ENCODE measurements at regions not wholly inside any gene's neighbourhood (a gene's known extent, or its start where the extent isn't known, plus 50 kb on each side); places are given as distances from the start of the nearest gene placed in this dataset.

DNA sequence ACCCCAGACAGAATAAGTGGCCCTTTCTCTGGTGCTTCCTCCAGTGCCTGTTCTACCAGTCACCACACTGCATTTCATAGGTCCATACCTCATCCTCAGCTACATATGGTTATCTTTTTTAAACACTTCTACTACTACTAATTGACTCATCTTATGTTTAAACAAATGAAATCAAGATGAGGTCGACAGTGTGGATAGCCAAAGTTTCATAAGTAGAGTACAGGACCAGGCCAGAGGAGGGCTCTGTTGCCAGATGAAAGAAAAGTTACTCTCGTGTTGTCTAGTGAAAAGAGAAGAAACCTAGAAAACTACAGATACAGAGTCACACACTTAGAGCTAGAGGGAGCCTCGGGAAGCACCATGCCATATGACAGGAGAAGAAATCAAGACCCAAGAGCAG is 296.1 kb downstream of the VPS13C start:
- Histone ChIP-seq H3K27ac (ENCODE audit: low read depth, low read length) (no peak overlapping the region), H3K36me3 (ENCODE audit: control insufficient read depth in 3 of 3, insufficient read depth in 3 of 3, low read length in 3 of 3) (no peaks in the 10 kb centered on the region), H3K9ac (ENCODE audit: low read depth in 1 of 3, low read length in 3 of 3) (no peak overlapping the region), H3K4me1 (ENCODE audit: control insufficient read depth in 3 of 3, insufficient read depth in 3 of 3, low read length in 3 of 3) (peaks cover 2 to 17% (median 7%) of the 10 kb centered on the region in 3 donors), H3K27me3 (ENCODE audit: control insufficient read depth in 3 of 3, insufficient read depth in 3 of 3, low read length in 3 of 3) (no peaks in the 10 kb centered on the region), H3K4me3 (ENCODE audit: low read length in 3 of 3) (no peak overlapping the region), H3K9me3 (ENCODE audit: control insufficient read depth in 3 of 3, low read length in 3 of 3) (no peaks in the 10 kb centered on the region)

DNA sequence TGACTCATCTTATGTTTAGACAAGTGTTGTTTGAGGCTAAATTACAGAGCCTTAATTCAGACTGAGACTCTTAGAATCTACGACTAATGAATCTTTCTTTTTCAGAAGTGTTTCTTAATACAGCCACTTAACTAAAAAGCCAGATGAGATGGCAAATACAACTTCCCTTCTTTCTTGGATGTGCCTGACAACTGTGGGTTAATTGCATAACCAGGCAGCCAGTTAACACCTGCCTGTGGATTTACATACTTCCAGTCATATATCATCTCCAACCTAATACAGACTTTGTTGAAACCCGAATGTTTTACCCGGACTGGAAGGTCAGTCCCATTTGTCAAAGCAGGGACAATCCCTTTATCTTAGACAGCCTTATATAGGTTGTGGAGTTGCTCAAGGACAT is 297.6 kb downstream of the VPS13C start:
- Histone ChIP-seq H3K27ac (ENCODE audit: low read depth, low read length) (no peak overlapping the region), H3K9me3 (ENCODE audit: control insufficient read depth in 3 of 3, low read length in 3 of 3) (no peaks in the 10 kb centered on the region), H3K4me1 (ENCODE audit: control insufficient read depth in 3 of 3, insufficient read depth in 3 of 3, low read length in 3 of 3) (peaks cover 2 to 13% (median 4%) of the 10 kb centered on the region in 3 donors), H3K9ac (ENCODE audit: low read depth in 1 of 3, low read length in 3 of 3) (no peak overlapping the region), H3K27me3 (ENCODE audit: control insufficient read depth in 3 of 3, insufficient read depth in 3 of 3, low read length in 3 of 3) (no peaks in the 10 kb centered on the region), H3K36me3 (ENCODE audit: control insufficient read depth in 3 of 3, insufficient read depth in 3 of 3, low read length in 3 of 3) (no peaks in the 10 kb centered on the region), H3K4me3 (ENCODE audit: low read length in 3 of 3) (no peak overlapping the region)

DNA sequence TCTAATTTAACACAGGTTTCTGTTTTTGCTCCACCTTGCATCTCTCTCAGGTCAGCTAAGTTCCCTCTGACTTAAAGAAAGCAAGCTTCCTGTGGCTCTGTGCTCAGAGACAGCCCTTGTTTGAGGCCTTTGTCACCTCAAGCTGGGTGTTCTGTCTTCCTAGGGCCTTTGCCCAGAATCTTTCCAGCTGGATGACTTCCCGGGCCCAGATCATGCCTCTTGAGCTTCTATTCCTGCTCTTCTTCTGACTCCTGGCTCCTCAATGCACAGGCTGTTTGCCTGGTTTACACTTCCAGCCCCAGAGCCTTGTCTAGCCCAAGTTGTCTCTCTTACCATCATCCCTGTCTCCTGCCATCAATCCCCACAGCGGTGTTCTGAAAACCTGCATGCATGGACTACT is 300.6 kb downstream of the VPS13C start:
- Histone ChIP-seq H3K27me3 (ENCODE audit: control insufficient read depth in 3 of 3, insufficient read depth in 3 of 3, low read length in 3 of 3) (no peaks in the 10 kb centered on the region), H3K27ac (ENCODE audit: low read depth, low read length) (no peak overlapping the region)

DNA sequence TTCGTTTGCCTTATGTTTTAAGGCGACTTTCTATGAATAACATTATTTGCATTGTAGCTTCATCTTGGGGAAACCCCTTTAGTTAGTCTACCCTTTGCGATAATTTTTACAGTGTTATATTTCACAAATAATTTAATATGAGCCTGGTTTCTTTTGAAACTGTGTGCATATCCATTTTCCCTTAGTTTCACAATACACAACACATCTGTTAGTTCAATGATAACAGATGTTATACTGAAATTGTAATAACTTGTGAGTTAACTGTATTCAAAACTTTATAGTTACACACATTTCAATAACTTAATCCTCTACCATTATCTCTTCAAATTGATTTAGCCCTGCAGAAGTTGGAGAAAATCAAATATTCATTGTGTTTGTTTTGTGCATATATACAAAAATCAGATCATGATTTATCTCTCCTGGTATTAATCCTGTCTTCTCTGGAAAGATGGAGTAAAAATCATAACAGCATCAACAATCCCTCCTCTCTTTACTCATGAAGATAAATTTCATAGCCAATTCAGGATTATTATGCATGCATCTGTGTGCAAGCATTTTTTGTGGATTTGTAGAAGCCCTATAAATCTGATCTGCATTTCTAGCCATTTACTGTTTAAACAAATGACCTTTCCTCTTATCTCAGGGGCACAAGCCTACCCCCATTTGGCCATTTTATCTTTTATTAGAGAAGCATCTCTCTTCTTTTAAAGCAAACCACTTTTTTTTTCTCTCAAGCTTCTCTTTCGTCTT is 304.0 kb downstream of the VPS13C start:
- Histone ChIP-seq H3K36me3 (ENCODE audit: control insufficient read depth in 3 of 3, insufficient read depth in 3 of 3, low read length in 3 of 3) (no peaks in the 10 kb centered on the region), H3K4me1 (ENCODE audit: control insufficient read depth in 3 of 3, insufficient read depth in 3 of 3, low read length in 3 of 3) (peaks cover 0 to 6% (median 0%) of the 10 kb centered on the region in 3 donors), H3K4me3 (ENCODE audit: low read length in 3 of 3) (no peak overlapping the region), H3K27me3 (ENCODE audit: control insufficient read depth in 3 of 3, insufficient read depth in 3 of 3, low read length in 3 of 3) (no peaks in the 10 kb centered on the region), H3K9ac (ENCODE audit: low read depth in 1 of 3, low read length in 3 of 3) (no peak overlapping the region), H3K27ac (ENCODE audit: low read depth, low read length) (no peak overlapping the region), H3K9me3 (ENCODE audit: control insufficient read depth in 3 of 3, low read length in 3 of 3) (no peaks in the 10 kb centered on the region)

More for the DNA sequence above, 300.6 kb downstream of the VPS13C start:
- Histone ChIP-seq H3K36me3 (ENCODE audit: control insufficient read depth in 3 of 3, insufficient read depth in 3 of 3, low read length in 3 of 3) (no peaks in the 10 kb centered on the region), H3K4me3 (ENCODE audit: low read length in 3 of 3) (no peak overlapping the region), H3K4me1 (ENCODE audit: control insufficient read depth in 3 of 3, insufficient read depth in 3 of 3, low read length in 3 of 3) (peaks cover 0 to 13% (median 2%) of the 10 kb centered on the region in 3 donors), H3K9me3 (ENCODE audit: control insufficient read depth in 3 of 3, low read length in 3 of 3) (no peaks in the 10 kb centered on the region), H3K9ac (ENCODE audit: low read depth in 1 of 3, low read length in 3 of 3) (no peak overlapping the region)

DNA sequence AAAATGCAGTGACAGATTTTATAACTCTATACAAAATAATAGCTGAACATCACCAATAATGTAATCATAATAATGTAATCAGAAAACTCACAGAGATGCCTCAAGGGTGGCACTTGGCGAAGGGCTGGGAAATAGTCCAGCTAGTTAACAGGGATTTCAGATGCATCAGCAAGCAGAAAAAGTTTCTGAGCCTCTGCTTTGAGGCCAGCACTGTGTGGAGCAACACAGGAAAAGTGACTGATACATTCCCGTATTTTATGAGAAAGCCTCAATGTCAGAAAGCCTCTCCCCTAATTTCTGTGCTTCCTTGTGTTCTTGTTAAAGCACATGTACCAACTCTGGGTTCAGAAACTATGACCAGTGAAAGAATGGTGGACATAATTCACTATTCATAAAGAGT is 304.8 kb downstream of the VPS13C start:
- no peaks in the 10 kb centered on the region for H3K9me3 ChIP-seq (ENCODE audit: control insufficient read depth in 3 of 3, low read length in 3 of 3)
- H3K4me1 ChIP-seq (ENCODE audit: control insufficient read depth in 3 of 3, insufficient read depth in 3 of 3, low read length in 3 of 3): peaks cover 0 to 6% (median 0%) of the 10 kb centered on the region in 3 donors
- no peak overlapping the region for H3K4me3 ChIP-seq (ENCODE audit: low read length in 3 of 3)
- H3K27ac ChIP-seq (ENCODE audit: low read depth, low read length): no peak overlapping the region
- no peak overlapping the region for H3K9ac ChIP-seq (ENCODE audit: low read depth in 1 of 3, low read length in 3 of 3)
- H3K36me3 ChIP-seq (ENCODE audit: control insufficient read depth in 3 of 3, insufficient read depth in 3 of 3, low read length in 3 of 3): no peaks in the 10 kb centered on the region
- H3K27me3 ChIP-seq (ENCODE audit: control insufficient read depth in 3 of 3, insufficient read depth in 3 of 3, low read length in 3 of 3): no peaks in the 10 kb centered on the region

DNA sequence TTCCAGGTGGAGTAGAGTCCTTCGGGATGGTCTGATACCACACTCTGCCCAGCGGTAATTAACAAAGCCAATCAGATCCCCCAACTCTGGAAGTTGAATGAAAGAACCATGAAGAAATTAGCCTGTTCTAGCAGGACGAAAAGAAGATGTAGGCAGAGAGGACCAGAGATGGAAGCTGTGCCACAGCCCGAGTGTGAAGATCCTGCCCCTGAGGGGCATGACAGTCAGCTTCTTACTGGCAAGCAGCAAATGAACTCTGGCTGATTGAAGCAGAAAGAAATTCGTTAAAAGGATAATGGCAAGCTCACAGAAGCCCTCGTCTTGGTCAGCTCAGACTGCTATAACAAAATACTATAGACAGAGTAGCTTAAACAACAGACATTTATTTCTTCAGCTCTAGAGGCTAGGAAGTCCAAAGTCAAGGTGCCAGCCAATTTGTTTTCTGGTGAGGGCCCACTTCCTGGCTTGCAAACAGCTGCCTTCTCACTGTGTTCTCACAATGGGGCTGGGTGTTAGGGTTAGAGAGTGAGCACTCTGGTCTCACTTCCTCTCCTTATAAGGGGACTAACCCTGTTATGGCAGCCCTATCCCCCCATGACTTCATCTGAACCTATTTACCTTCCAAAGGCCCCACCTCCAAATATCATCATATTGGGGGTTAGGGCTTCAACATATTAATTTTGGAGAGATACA is 307.1 kb downstream of the VPS13C start:
- no peak overlapping the region for H3K27ac ChIP-seq (ENCODE audit: low read depth, low read length)
- H3K4me3 ChIP-seq (ENCODE audit: low read length in 3 of 3): no peak overlapping the region
- no peak overlapping the region for H3K9ac ChIP-seq (ENCODE audit: low read depth in 1 of 3, low read length in 3 of 3)
- H3K4me1 ChIP-seq (ENCODE audit: control insufficient read depth in 3 of 3, insufficient read depth in 3 of 3, low read length in 3 of 3): no peaks in the 10 kb centered on the region
- no peaks in the 10 kb centered on the region for H3K27me3 ChIP-seq (ENCODE audit: control insufficient read depth in 3 of 3, insufficient read depth in 3 of 3, low read length in 3 of 3)
- H3K36me3 ChIP-seq (ENCODE audit: control insufficient read depth in 3 of 3, insufficient read depth in 3 of 3, low read length in 3 of 3): no peaks in the 10 kb centered on the region
- H3K9me3 ChIP-seq (ENCODE audit: control insufficient read depth in 3 of 3, low read length in 3 of 3): no peaks in the 10 kb centered on the region

DNA sequence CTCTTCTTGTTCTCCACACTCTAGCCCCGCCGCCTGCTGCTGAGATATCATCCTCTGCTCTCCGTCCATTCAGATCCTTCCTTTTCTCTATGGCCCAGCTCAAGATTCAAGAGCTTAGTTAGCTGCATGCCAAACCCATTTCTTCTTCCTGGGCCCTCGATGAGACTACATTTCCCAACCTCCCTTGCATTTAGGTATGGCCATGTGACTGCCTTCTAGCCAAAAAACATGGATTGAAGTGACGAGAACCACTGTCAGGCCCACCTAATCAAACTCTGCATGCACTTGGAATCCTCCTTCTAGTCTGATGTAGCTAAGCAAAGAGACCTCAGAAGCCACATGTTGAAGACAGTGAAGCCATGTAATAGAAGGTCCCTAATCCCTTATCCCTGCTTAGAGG is 308.2 kb downstream of the VPS13C start:
- H3K27me3 ChIP-seq (ENCODE audit: control insufficient read depth in 3 of 3, insufficient read depth in 3 of 3, low read length in 3 of 3): no peaks in the 10 kb centered on the region
- no peak overlapping the region for H3K9ac ChIP-seq (ENCODE audit: low read depth in 1 of 3, low read length in 3 of 3)
- H3K27ac ChIP-seq (ENCODE audit: low read depth, low read length): no peak overlapping the region
- H3K36me3 ChIP-seq (ENCODE audit: control insufficient read depth in 3 of 3, insufficient read depth in 3 of 3, low read length in 3 of 3): no peaks in the 10 kb centered on the region
- H3K4me1 ChIP-seq (ENCODE audit: control insufficient read depth in 3 of 3, insufficient read depth in 3 of 3, low read length in 3 of 3): no peaks in the 10 kb centered on the region
- no peak overlapping the region for H3K4me3 ChIP-seq (ENCODE audit: low read length in 3 of 3)
- H3K9me3 ChIP-seq (ENCODE audit: control insufficient read depth in 3 of 3, low read length in 3 of 3): no peaks in the 10 kb centered on the region

DNA sequence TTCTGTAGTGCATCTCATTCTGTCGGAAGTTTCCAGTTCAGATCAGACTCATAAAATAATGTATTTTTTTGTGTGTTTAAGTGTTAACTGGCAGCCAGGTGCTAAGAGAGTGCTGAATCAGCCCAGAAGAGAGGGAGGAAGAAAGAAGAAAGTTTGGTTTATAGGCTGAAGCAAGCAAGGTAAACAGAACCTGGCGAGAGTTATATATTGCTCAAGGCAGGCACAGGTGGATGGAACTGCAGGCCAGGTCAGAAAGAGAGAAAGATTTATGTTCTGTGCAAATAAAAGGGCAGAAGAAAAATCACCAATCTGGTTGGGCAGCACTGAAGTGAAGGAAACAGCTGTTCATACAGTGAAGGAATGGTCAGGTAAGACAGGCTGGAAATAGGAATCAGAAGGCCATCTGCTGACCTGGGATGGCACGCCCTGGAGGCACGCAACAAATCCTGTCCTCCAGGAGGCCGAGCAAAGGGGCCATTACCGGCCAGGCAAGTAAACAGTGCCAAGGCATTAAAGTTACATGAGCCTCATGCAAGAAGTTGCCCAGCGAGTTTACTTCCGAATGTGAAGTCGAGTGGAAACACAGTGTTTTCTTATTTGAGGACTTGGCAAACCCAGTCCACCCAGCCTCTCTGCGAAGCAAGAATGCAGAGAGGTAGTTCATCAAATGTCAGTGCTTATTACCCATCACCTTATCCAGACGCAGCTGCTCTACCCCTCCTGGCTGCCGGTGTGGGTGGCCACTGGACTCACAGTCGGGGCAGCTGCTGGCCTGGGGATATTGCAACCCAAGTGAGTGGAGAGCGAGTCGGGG is 309.8 kb downstream of the VPS13C start:
- no peaks in the 10 kb centered on the region for H3K9me3 ChIP-seq (ENCODE audit: control insufficient read depth in 3 of 3, low read length in 3 of 3)
- no peaks in the 10 kb centered on the region for H3K4me1 ChIP-seq (ENCODE audit: control insufficient read depth in 3 of 3, insufficient read depth in 3 of 3, low read length in 3 of 3)
- no peaks in the 10 kb centered on the region for H3K36me3 ChIP-seq (ENCODE audit: control insufficient read depth in 3 of 3, insufficient read depth in 3 of 3, low read length in 3 of 3)
- H3K4me3 ChIP-seq (ENCODE audit: low read length in 3 of 3): no peak overlapping the region
- no peak overlapping the region for H3K9ac ChIP-seq (ENCODE audit: low read depth in 1 of 3, low read length in 3 of 3)
- no peak overlapping the region for H3K27ac ChIP-seq (ENCODE audit: low read depth, low read length)
- H3K27me3 ChIP-seq (ENCODE audit: control insufficient read depth in 3 of 3, insufficient read depth in 3 of 3, low read length in 3 of 3): no peaks in the 10 kb centered on the region

DNA sequence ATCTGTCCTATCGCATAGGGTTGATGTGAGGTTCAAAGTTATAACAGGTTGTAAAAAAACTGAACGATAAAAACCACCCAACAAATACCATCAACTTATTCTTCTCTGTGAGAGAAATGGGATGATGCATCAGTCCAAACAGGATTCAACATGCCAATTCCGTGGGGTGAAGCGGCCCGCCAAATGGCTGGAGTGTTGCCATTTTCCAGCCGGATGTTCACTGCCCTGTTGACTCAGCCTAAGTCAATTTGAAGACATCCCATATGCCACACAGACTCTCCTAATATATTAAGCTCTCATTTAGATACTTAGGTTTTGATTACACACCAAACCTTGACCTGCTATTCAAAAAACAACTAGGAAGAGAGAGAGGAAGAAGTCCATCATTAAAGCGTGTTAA is 311.1 kb downstream of the VPS13C start:
- H3K4me3 ChIP-seq (ENCODE audit: low read length in 3 of 3): no peak overlapping the region
- H3K4me1 ChIP-seq (ENCODE audit: control insufficient read depth in 3 of 3, insufficient read depth in 3 of 3, low read length in 3 of 3): no peaks in the 10 kb centered on the region
- H3K27ac ChIP-seq (ENCODE audit: low read depth, low read length): no peak overlapping the region
- H3K27me3 ChIP-seq (ENCODE audit: control insufficient read depth in 3 of 3, insufficient read depth in 3 of 3, low read length in 3 of 3): no peaks in the 10 kb centered on the region
- no peak overlapping the region for H3K9ac ChIP-seq (ENCODE audit: low read depth in 1 of 3, low read length in 3 of 3)
- no peaks in the 10 kb centered on the region for H3K36me3 ChIP-seq (ENCODE audit: control insufficient read depth in 3 of 3, insufficient read depth in 3 of 3, low read length in 3 of 3)
- no peaks in the 10 kb centered on the region for H3K9me3 ChIP-seq (ENCODE audit: control insufficient read depth in 3 of 3, low read length in 3 of 3)

DNA sequence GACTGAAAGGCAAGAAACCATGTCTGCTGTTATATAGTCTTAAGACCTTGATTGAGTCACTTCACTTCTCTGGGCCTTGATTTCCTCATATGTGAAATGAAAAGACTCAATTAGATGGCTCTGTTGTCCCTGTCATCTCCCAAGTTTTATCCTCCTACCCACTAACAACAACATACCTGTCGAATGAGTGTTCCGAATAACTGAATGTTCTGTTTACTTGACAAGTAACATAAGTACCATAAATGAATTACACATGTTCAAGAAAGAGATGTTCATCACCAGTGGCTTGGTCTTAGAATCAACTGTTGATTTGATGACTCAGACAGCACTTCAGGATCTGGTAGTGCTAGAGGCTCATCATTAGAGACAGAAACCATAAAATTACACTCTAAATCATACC is 311.7 kb downstream of the VPS13C start:
- H3K9ac ChIP-seq (ENCODE audit: low read depth in 1 of 3, low read length in 3 of 3): no peak overlapping the region
- no peaks in the 10 kb centered on the region for H3K27me3 ChIP-seq (ENCODE audit: control insufficient read depth in 3 of 3, insufficient read depth in 3 of 3, low read length in 3 of 3)
- no peak overlapping the region for H3K27ac ChIP-seq (ENCODE audit: low read depth, low read length)
- H3K4me1 ChIP-seq (ENCODE audit: control insufficient read depth in 3 of 3, insufficient read depth in 3 of 3, low read length in 3 of 3): no peaks in the 10 kb centered on the region
- H3K4me3 ChIP-seq (ENCODE audit: low read length in 3 of 3): no peak overlapping the region
- no peaks in the 10 kb centered on the region for H3K36me3 ChIP-seq (ENCODE audit: control insufficient read depth in 3 of 3, insufficient read depth in 3 of 3, low read length in 3 of 3)
- no peaks in the 10 kb centered on the region for H3K9me3 ChIP-seq (ENCODE audit: control insufficient read depth in 3 of 3, low read length in 3 of 3)
